OCI-M2 (cell line): ENCODE measurements at regions not wholly inside any gene's neighbourhood (a gene's known extent, or its start where the extent isn't known, plus 50 kb on each side); places are given as distances from the start of the nearest gene placed in this dataset.

Source experiments
- DNase-seq: peaks from one replicate; lab custom pipeline; 2025; ENCODE audit not compliant: unreplicated experiment; lab: John Stamatoyannopoulos, UW

- no peak for DNase-seq
Measured at GRCh38 chr6:6912817-6913744, 194.7 kb upstream of the RREB1 start.

DNA sequence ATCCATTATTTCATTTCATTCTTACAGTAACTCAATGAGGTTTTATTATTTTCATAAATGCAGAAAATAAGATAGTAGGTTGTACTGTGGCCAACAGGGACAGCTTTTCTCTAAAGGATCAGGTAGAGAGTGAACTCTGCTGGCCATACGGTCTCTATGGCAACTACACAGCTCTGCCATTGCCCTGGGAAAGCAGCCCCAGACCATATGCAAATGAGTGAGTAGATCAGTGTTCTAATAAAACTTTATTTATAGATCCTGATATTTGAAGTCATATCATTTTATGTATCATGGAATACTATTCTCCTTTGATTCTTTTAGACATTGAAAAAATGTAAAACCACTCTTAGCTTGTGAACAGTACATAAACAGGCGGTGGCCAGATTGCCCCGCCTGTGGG, 192.5 kb upstream of the RREB1 start:
- DNase-seq, result no peak

GRCh38 chr6:6915813-6916547, 191.8 kb upstream of the RREB1 start:
- DNase-seq, result no peak

DNA sequence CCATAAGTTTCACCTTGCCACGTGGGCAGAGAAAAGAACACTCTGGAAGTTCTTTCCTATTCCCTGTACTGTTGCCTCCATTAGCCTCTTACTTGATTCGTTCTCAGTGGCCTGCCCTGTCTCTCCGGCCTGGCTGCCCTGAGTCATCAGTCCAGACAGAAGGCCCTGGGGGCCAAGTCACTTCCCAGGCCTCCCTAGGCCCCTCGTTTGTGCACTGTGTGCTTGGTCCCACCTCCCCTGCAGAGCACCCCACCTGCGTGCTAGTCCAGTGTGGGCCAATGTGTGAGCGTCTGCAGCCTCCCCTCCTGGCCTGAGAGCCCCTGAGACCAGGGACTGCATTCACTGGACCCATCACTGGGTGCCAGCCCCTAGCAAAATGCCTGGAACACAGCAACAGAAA, 191.2 kb upstream of the RREB1 start:
- DNase-seq, result no peak

GRCh38 chr6:6918216-6918983, 189.4 kb upstream of the RREB1 start:
- DNase-seq, result no peak

DNA sequence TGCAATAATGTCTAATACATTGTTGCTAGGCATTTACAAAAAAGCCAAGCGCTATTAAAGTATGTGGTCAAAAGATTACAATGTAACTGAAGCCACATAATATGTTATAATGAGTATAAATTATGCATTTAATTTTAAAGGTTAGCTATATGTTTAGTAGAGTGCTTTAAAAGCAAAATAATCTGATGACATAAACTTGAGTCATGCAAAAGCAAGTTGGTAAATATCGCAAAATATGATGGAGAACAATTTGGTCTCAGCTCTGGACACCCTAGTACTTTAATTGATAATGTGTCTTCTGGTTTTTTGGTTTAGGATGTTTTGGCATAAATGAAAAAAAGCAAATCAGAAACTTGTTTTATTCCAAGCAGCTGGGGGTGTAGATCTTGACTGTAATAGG, 188.6 kb upstream of the RREB1 start:
- DNase-seq, result no peak

GRCh38 chr6:6920114-6920986, 187.4 kb upstream of the RREB1 start:
- DNase-seq, result no peak

DNA sequence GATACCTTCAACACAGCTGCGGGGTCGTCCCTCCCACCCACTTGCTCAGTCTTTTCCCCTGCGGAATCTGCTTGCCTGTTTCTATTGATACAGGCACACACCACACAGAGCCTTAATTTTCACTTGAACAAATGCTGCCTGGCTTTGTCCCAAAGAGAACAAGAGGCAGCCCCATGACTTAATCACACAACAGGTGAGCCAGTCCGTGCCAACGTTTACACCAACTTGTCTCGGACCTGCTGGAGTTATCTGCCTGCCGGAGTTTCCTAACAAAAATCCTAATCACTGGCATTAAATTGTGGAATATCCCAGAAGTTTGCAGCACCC, 186.8 kb upstream of the RREB1 start:
- no peak for DNase-seq

DNA sequence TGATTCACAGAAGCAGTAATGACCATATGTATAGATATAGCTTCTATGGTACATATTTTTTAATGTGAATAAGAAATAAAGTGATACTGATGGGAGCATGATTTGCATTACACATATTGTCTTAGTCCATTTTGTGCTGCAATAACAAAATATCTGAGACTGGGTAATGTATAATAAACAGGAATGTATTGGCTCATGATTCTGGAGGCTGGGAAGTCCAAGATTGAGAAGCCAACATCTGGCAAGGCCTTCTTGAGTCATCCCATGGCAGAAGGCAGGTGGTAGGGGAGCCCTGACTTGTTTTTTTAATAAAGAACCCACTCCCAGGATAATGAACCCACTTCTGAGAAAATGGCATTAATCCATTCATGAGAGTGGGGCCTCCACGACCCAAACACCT, 185.6 kb upstream of the RREB1 start:
- no peak for DNase-seq

GRCh38 chr6:6923605-6924004, 184.2 kb upstream of the RREB1 start:
- no peak for DNase-seq

DNA sequence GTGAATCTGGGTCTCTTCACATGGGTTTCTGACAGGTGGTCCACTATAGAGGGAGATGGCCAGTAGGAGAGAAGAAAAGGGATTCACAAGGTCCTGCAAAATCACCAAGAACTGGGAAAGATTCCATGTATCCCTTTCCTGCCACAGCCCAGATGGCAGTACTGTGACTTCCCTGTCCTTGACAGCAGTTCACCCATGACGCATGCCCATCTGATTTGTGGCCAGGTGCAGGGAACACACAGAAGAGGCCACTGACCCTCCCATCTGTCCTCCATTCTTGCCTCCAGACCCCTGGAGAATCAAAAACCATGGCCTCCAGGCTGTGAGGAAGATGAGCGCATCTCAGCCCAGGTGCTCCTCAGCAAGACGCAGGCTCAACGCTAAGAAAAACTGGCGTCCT, 183.1 kb upstream of the RREB1 start:
- no peak for DNase-seq

DNA sequence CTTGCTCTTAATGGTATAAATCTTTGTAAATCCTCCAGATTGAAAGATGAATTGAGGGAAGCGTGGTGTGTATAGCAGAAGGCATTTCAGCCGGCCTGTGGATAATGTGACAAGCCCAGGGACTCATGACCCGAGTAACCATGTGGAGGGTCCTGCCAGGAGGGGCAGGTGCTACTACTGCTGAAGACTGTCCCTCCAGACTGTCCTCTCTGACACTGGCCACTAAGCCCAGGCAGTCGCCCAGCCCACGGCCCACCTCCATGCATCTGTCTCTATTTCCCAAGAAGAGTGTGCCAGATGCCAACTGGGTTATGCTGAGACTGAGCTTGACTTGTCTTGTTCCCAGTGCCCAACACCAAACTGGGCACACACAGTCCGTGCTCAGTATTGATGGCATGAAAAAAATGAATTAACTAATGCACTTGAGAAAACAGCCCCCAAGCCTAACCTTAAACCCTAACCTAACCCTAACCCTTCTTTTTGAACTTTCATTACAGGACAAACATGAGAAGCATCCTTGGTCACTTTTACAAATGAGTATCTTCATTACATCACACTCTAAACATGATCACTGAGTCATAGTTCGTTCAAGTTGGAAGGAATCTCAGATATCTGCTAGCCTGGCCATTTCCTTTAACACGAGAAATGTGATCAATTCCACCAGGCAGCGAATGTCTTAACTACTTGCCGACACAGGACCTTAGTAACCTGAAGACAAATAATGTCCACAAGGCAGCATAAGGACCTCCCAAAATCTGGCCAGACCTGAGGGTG, 182.2 kb upstream of the RREB1 start:
- no peak for DNase-seq

DNA sequence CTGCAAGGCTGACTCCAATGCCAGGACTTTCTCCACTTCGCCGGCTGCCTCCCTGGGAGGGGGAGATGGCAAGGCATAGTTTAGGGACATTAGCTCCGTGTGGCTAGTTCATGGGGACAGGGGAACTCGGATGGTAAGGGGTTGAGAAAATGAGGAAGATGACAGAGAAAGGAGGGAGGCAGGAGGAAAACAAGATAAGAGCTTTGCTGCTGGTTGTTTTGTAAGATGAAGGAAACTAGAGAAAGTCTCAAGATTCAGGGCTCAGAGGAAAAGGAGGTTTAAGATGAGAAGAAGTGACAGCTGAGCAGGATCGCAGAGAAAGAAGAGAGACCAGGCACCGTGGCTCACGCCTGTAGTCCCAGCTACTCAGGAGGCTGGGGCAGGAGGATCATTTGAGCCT, 180.9 kb upstream of the RREB1 start:
- no peak for DNase-seq

DNA sequence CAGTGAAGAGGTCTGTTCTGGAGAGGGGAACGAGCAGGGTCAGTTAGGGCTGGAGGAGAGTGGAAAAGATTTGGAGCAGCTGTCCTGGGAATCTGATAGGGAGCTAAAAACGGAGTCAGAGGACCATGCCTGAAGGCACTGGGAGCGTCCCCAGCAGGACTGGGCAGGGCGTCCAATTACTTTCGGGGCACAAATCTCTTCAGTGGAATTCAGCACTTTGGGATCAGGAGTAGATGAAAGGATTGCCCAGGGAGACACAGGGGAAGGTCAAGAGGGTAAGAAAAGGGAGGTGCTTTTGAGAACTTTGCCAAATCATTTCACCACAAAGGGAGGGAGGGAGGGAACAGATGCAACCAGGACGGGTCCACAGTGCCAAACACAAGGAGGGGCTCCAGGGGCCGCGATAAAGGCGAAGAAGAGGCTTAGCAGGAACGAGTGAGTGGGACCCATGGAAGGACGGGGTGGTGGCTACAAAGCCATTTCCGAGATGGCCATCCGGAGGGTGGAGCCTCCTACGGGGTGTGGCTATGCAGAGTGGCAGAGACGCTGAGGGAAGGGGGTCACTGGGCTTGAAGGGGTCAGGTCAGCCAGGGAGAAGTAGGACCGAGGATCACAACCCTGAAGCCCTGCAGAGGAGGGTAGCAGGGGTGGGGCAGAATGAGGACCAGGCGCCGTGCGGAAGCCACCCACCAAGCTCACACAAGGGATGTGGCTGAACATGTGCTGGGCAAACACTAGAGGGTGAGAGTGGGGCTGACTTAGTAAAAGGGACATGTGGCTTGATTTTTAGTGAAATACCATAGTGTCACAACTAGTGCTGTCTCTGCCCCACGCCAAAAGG, 180.0 kb upstream of the RREB1 start:
- DNase-seq, result no peak

DNA sequence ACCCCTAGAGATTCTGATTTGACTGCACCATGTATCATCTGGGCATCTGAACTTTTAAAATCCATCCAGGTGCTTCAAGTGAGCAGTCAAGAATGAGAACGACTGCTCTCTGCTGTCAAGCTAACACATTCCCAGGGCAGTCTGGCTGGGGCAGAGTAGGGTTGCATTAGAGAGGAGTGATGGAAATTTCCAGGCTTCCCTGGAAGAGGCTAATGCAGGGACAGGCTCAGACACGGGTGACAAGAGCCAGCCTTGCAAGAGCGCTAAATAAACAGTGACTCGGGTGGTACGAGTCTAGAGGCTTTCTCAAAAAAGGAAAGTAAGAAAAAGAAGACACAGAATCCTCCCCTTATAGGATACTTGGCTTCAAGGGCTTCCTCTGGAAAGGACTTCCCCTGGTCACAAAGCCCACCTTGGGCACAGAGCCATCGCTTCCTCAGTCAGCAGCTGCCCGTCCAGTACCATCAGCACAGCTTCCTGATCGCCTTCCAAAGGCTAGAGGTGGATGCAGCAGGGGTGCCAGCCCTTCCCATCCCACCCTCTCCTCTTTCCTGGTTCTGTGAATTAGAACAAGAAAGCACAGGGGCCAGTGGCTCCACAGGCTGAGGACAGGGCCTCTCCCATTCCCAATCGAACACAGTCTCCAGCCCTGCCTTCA, 177.4 kb upstream of the RREB1 start:
- DNase-seq, result no peak

- DNase-seq, result no peak
Measured at GRCh38 chr6:6931071-6932025, 176.4 kb upstream of the RREB1 start.

DNA sequence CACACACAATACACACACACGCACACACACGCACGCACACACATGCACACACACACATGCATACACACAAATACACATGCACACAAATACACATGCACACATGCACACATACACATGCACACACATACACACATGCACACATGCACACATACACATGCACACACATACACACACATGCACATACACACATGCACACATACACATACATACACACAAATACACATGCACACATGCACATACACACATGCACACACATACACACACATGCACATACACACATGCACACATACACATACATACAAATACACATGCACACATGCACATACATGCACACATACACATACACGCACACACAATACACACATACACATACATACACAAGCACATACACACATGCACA, 175.4 kb upstream of the RREB1 start:
- DNase-seq, result no peak

DNA sequence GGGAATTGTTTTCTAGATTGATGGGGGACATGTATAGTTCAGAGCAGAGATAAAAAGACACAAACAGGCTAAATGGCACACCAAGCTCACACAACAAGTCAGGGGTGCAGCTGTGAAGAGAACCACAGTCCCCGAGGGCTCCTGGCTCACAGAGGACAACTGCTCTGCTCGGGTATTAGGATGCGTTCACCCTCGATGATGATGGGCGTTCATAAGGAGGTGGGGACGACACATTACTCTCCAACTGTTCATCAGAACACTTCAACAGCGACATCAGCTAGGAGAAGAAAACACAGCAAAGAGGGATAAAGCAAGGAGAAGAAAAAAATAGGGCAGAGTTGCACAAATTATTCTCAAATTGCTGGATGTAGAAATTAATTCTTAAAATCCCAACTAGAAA, 174.8 kb upstream of the RREB1 start:
- no peak for DNase-seq
